ENCODE measurements at regions not wholly inside any gene's neighbourhood (a gene's known extent, or its start where the extent isn't known, plus 50 kb on each side); places are given as distances from the start of the nearest gene placed in this dataset.
"Not testable (repeated sequence)": the region's sequence is repeated elsewhere in the genome, so short reads cannot be mapped to it uniquely, and the experiment has no call there.

GRCh38 chr3:139124197-139124596, 79.5 kb upstream of the PRR23C start:
- TF ChIP-seq CTCF (IDR thresholded peaks at IDR 0.05), result no peak
- TF ChIP-seq POLR2AphosphoS5 (IDR thresholded peaks at IDR 0.05), result no peak
- no peak for TF ChIP-seq POLR2A (IDR thresholded peaks at IDR 0.05)
- Histone ChIP-seq H3K27me3 (no peaks in the 10 kb centered on the region), H3K36me3 (no peaks in the 10 kb centered on the region), H3K4me3 (no peak overlapping the region), H3K27ac (no peak overlapping the region), H3K4me1 (no peaks in the 10 kb centered on the region), H3K9me3 (no peaks in the 10 kb centered on the region)
- intact Hi-C loops (cut with DNase I; ENCODE audit: low total_unique reads), result no loop called here
- DNase-seq (ENCODE audit: low spot score in 2 of 2), result no peak

- intact Hi-C loops (cut with DNase I; ENCODE audit: low total_unique reads), result no loop called here
- no peak overlapping the region for H3K27ac ChIP-seq
- H3K36me3 ChIP-seq, result no peaks in the 10 kb centered on the region
- DNase-seq (ENCODE audit: low spot score in 2 of 2), result no peak
- no peak overlapping the region for H3K4me3 ChIP-seq
- H3K27me3 ChIP-seq, result no peaks in the 10 kb centered on the region
- H3K9me3 ChIP-seq, result no peaks in the 10 kb centered on the region
- no peak for TF ChIP-seq CTCF (IDR thresholded peaks at IDR 0.05)
- no peak for TF ChIP-seq POLR2AphosphoS5 (IDR thresholded peaks at IDR 0.05)
- TF ChIP-seq POLR2A (IDR thresholded peaks at IDR 0.05), result no peak
- H3K4me1 ChIP-seq, result no peaks in the 10 kb centered on the region
Measured at GRCh38 chr3:139127101-139127500, 82.4 kb upstream of the PRR23C start.

- DNase-seq (ENCODE audit: low spot score in 2 of 2); H3K9me3 ChIP-seq; H3K4me1 ChIP-seq; H3K27me3 ChIP-seq; H3K27ac ChIP-seq; H3K4me3 ChIP-seq; intact Hi-C loops (cut with DNase I; ENCODE audit: low total_unique reads); H3K36me3 ChIP-seq: not testable (repeated sequence)
Measured at GRCh38 chr3:139127629-139128028, 82.9 kb upstream of the PRR23C start.

- Histone ChIP-seq H3K4me3 (no peak overlapping the region), H3K27ac (no peak overlapping the region), H3K9me3 (no peaks in the 10 kb centered on the region), H3K27me3 (no peaks in the 10 kb centered on the region), H3K36me3 (no peaks in the 10 kb centered on the region), H3K4me1 (no peaks in the 10 kb centered on the region)
- intact Hi-C loops (cut with DNase I; ENCODE audit: low total_unique reads), result no loop called here
- DNase-seq (ENCODE audit: low spot score in 2 of 2), result no peak
- no peak for TF ChIP-seq CTCF (IDR thresholded peaks at IDR 0.05)
- TF ChIP-seq POLR2AphosphoS5 (IDR thresholded peaks at IDR 0.05), result no peak
Measured at GRCh38 chr3:139128803-139129202, 84.1 kb upstream of the PRR23C start.

GRCh38 chr3:139129892-139130291, 85.2 kb upstream of the PRR23C start:
- no peak overlapping the region for H3K27ac ChIP-seq
- H3K4me3 ChIP-seq, result no peak overlapping the region
- TF ChIP-seq CTCF (IDR thresholded peaks at IDR 0.05), result no peak
- no peak for DNase-seq (ENCODE audit: low spot score in 2 of 2)
- no peaks in the 10 kb centered on the region for H3K9me3 ChIP-seq
- no peaks in the 10 kb centered on the region for H3K27me3 ChIP-seq
- no peaks in the 10 kb centered on the region for H3K36me3 ChIP-seq
- no peaks in the 10 kb centered on the region for H3K4me1 ChIP-seq
- intact Hi-C loops (cut with DNase I; ENCODE audit: low total_unique reads), result no loop called here

- DNase-seq (ENCODE audit: low spot score in 2 of 2), result no peak
- Histone ChIP-seq H3K9me3 (no peaks in the 10 kb centered on the region), H3K4me3 (no peak overlapping the region), H3K4me1 (no peaks in the 10 kb centered on the region), H3K27me3 (no peaks in the 10 kb centered on the region), H3K27ac (no peak overlapping the region), H3K36me3 (no peaks in the 10 kb centered on the region)
- TF ChIP-seq POLR2AphosphoS5 (IDR thresholded peaks at IDR 0.05), result no peak
- intact Hi-C loops (cut with DNase I; ENCODE audit: low total_unique reads), result no loop called here
Measured at GRCh38 chr3:139130390-139131140, 85.9 kb upstream of the PRR23C start.
